Pancreas (tissue), 10 donors: ENCODE measurements at regions not wholly inside any gene's neighbourhood (a gene's known extent, or its start where the extent isn't known, plus 50 kb on each side); places are given as distances from the start of the nearest gene placed in this dataset.

Source experiments
- ATAC-seq, 4 donors: fragments of 200-7000 bp; cut with Tn5 transposase; one replicate each; pipeline versions ENCODE4 v1.8.0 to v1.9.1; 2020; ENCODE audit warnings: mild to moderate bottlenecking in 4 of 4, moderate library complexity in 4 of 4
- DNase-seq, 6 donors: peaks; one replicate each; pipeline ENCODE4 v3.0.0-alpha.2; 2020
- FAIRE-seq: peaks from 2 replicates; lab custom pipeline; 2012; peaks lifted over from hg19 to GRCh38; lab: Jason Lieb, UNC
- H3K27ac ChIP-seq, 4 donors: fragments of 200-600 bp; sonication (generic); 1 replicate in 3 of 4; 2 replicates in 1 of 4; pipeline versions ENCODE4 v1.5.0 to v1.8.0; 2020
- H3K27me3 ChIP-seq, 4 donors: fragments of 200-600 bp; one replicate each; pipeline ENCODE4 v1.8.0; 2021
- H3K36me3 ChIP-seq, 3 donors: fragments of 200-600 bp; sonication (generic) in 1 of 3; one replicate each; pipeline versions ENCODE4 v1.5.0 to v1.8.0; 2020 to 2021
- H3K4me1 ChIP-seq, 3 donors: fragments of 200-600 bp; one replicate each; pipeline ENCODE4 v1.8.0; 2021
- H3K4me3 ChIP-seq, 4 donors: fragments of 200-600 bp; sonication (generic) in 2 of 4; one replicate each; pipeline versions ENCODE4 v1.5.0 to v1.8.0; 2020 to 2021
- H3K9me3 ChIP-seq, 4 donors: fragments of 200-600 bp; one replicate each; pipeline ENCODE4 v1.8.0; 2021
- WGBS, 2 donors: extraction: QIAGEN DNeasy Blood & Tissue Kit; methylation state at CpG; one replicate each; pipeline ENCODE4 v1.1.7; 2013; 5-methylcytosine and 5-hydroxymethylcytosine counted together
- intact Hi-C, 3 donors: fragments of 100-400 bp; cut with DNase I; formaldehyde crosslinking; loops; one replicate each; pipeline versions ENCODE4 v1.11.1 to v1.14.2; 2022
- TF ChIP-seq, protein P1 (sequence below), 4 donors: fragments of 200-600 bp; sonication (generic) in 3 of 4; IDR thresholded peaks; one replicate each; pipeline versions ENCODE4 v1.5.0 to v1.8.0; 2021; ENCODE audit warnings: antibody characterized with exemption in 4 of 4
- donor health status: healthy with polysubstance abuse.
- donor health status: DM: no; HTN: no; CAD: no; lungs with moderate emphysema.
- donor health status: DM: no; HTN: no; CAD: no.
- donor health status: control.
- donor health status: control.
- donor health status: Bipolar disorder and iron deficiency.
- donor health status: DM: yes; HTN: yes; CAD: no.
- donor health status: DM: no; HTN: no; CAD: no.
- donor health status: DM: no; HTN: no; CAD: no.
- donor health status: DM: yes; HTN: yes; CAD: no.

- FAIRE-seq, result no peak
- 93 to 95% methylated on average over 4 of the region's 4 CpGs for WGBS, 2 donors
- intact Hi-C loops, result no loop called here
These were observed 832.7 kb downstream of the BRINP3 start for GRCh38 chr1:189644970-189645369.

DNA sequence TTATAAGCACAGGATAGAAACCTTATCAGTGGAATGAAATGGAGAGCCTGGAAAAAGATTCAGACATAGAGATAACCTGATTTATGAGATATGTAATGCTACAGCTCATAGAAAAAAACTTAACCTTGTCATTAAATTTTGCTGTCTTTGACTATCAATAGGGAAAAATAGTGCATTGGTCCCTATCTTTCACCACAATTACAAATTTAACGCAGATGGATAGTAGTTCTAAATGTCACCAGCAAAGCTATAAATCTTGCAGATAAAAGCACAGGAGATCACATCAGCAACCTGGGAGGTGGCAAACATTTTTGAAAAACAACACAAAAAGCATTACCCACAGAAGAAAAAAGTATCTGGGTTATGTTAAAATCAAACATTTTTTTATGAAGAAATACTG is 831.6 kb downstream of the BRINP3 start:
- Histone ChIP-seq H3K27me3 (no peaks in the 10 kb centered on the region), H3K36me3 (no peaks in the 10 kb centered on the region), H3K27ac (no peak overlapping the region), H3K9me3 (no peaks in the 10 kb centered on the region), H3K4me3 (no peak overlapping the region), H3K4me1 (no peaks in the 10 kb centered on the region)
- ATAC-seq (no peak), DNase-seq (no peak), FAIRE-seq (no peak)
- WGBS, 2 donors, result 55 to 71% methylated on average over 1 of the region's 1 CpG
- TF ChIP-seq, protein P1, sequence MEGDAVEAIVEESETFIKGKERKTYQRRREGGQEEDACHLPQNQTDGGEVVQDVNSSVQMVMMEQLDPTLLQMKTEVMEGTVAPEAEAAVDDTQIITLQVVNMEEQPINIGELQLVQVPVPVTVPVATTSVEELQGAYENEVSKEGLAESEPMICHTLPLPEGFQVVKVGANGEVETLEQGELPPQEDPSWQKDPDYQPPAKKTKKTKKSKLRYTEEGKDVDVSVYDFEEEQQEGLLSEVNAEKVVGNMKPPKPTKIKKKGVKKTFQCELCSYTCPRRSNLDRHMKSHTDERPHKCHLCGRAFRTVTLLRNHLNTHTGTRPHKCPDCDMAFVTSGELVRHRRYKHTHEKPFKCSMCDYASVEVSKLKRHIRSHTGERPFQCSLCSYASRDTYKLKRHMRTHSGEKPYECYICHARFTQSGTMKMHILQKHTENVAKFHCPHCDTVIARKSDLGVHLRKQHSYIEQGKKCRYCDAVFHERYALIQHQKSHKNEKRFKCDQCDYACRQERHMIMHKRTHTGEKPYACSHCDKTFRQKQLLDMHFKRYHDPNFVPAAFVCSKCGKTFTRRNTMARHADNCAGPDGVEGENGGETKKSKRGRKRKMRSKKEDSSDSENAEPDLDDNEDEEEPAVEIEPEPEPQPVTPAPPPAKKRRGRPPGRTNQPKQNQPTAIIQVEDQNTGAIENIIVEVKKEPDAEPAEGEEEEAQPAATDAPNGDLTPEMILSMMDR (IDR thresholded peaks at IDR 0.05), result no peak
- intact Hi-C loops, result no loop called here

More at GRCh38 chr1:189644970-189645369, 832.7 kb downstream of the BRINP3 start:
- Histone ChIP-seq H3K4me3 (no peak overlapping the region), H3K9me3 (no peaks in the 10 kb centered on the region), H3K27ac (no peak overlapping the region), H3K4me1 (no peaks in the 10 kb centered on the region), H3K27me3 (no peaks in the 10 kb centered on the region), H3K36me3 (no peaks in the 10 kb centered on the region)
- ATAC-seq (no peak), DNase-seq (no peak)
- TF ChIP-seq, protein P1 (IDR thresholded peaks at IDR 0.05), result no peak

DNA sequence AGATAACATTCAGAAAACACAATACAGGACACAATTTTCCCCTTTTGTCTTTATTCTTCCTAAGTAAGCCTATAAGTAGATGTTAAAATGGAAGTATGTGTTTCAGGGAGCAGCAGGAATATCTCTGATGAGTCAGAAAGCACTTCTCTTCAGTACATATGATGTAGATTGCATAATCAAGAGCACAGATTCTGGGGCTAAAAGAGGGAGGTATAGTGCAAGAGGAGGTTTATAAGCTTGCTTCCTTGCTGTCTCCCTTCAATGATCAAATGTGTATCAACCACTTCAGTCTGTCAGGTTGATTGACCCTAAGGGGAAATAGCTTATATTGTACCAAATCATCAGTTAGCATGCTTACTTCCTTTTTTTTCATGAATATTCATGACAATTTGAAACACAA is 822.8 kb downstream of the BRINP3 start:
- TF ChIP-seq, protein P1 (IDR thresholded peaks at IDR 0.05), result no peak
- intact Hi-C loops, result no loop called here
- FAIRE-seq, result no peak

DNA sequence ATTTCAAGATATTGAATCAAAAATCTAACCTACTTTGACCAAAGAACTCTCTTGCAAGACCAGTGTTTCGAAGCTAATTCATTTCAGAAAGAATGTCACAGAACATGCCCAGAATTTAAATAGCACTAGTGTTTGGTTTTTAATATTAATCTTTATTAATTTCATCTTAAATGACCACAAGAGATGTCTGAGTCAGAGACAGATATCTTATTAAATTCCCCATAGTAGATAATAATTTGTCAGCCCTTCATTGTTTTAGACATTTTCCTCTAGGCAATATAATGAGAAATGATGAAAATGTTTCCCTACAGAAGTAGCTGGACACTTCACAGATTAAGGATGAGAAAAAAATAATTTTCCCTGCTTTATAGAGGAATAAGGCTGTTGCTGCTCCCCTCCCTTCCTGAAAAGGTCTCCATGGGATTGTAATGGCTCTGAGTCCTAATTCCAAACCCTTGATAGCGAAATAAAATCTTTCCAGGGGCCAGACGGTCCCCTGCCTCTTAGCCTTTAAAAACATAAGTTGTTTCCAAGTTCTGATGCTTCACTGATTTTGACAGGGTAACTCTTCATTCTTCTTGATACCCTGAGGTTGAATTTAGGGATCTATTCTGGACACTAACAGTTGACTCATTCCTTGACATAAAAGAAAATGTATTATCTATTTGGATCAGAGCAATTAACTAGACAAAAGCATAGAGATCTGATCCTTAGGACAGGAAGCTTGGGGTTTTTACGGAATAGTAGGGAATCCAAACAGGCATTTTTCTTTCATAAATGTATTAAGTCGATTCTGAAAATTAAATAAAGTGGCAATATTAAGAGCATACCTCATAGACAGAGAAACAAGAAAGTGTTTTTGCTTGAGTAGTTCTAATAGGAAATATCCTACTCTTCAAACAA is 820.8 kb downstream of the BRINP3 start:
- no peak for FAIRE-seq
- Histone ChIP-seq H3K27me3 (no peaks in the 10 kb centered on the region), H3K4me3 (no peak overlapping the region), H3K36me3 (no peaks in the 10 kb centered on the region), H3K9me3 (no peaks in the 10 kb centered on the region), H3K4me1 (no peaks in the 10 kb centered on the region), H3K27ac (no peak overlapping the region)
- WGBS, 2 donors, result 54 to 65% methylated on average over 5 of the region's 5 CpGs
- intact Hi-C loops, result no loop called here
- DNase-seq, result no peak
- TF ChIP-seq, protein P1 (IDR thresholded peaks at IDR 0.05), result no peak
- no peak for ATAC-seq

More for the DNA sequence above, 822.8 kb downstream of the BRINP3 start:
- Histone ChIP-seq H3K4me1 (no peaks in the 10 kb centered on the region), H3K27me3 (no peaks in the 10 kb centered on the region), H3K36me3 (no peaks in the 10 kb centered on the region), H3K27ac (no peak overlapping the region), H3K9me3 (no peaks in the 10 kb centered on the region), H3K4me3 (no peak overlapping the region)
- DNase-seq (no peak), ATAC-seq (no peak)

DNA sequence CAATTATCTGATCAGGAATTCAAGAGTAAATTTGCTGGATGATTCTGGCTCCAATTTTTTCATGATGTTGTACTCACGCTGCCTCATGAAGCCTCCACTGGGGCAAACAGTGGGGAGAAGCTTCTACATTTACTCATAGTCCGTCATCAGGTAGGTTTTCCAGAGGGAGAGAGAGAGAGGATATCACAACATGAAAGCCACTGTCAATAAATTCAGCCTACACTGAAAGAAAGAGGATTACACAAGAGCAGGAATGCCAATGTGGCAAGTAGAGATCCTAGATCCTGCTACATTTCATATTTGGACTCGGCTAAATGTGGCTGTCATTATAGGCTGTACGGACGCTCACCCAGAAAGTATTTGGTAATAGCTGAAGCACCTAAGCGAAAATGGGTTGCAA is 819.9 kb downstream of the BRINP3 start:
- DNase-seq (no peak), ATAC-seq (no peak), FAIRE-seq (no peak)
- no peak overlapping the region for H3K27ac ChIP-seq
- no peaks in the 10 kb centered on the region for H3K9me3 ChIP-seq
- intact Hi-C loops, result no loop called here
- no peaks in the 10 kb centered on the region for H3K27me3 ChIP-seq
- no peaks in the 10 kb centered on the region for H3K4me1 ChIP-seq
- no peak overlapping the region for H3K4me3 ChIP-seq
- 65 to 70% methylated on average over 6 of the region's 6 CpGs for WGBS, 2 donors
- TF ChIP-seq, protein P1 (IDR thresholded peaks at IDR 0.05), result no peak
- H3K36me3 ChIP-seq, result no peaks in the 10 kb centered on the region
